Vagina (tissue), 2 donors: ENCODE measurements at regions not wholly inside any gene's neighbourhood (a gene's known extent, or its start where the extent isn't known, plus 50 kb on each side); places are given as distances from the start of the nearest gene placed in this dataset.

Experiments used
- DNase-seq, 2 donors: peaks; one replicate each; pipeline ENCODE4 v3.0.0-alpha.2; 2017; ENCODE audit errors: extremely low spot score in 2 of 2
- H3K27ac ChIP-seq: fragments of 200-600 bp; sonication (generic); one replicate; pipeline ENCODE4 v1.5.1; 2019
- H3K27me3 ChIP-seq: fragments of 200-600 bp; sonication (generic); one replicate; pipeline ENCODE4 v1.5.1; 2019
- H3K36me3 ChIP-seq, 2 donors: fragments of 200-600 bp; sonication (generic); one replicate each; pipeline ENCODE4 v1.5.1; 2017 to 2019
- H3K4me1 ChIP-seq: fragments of 200-600 bp; sonication (generic); one replicate; pipeline ENCODE4 v1.5.1; 2019
- H3K4me3 ChIP-seq, 2 donors: fragments of 200-600 bp; sonication (generic); 1 replicate in 1 of 2; 2 replicates in 1 of 2; pipeline ENCODE4 v1.5.1; 2016 to 2019
- H3K9me3 ChIP-seq: fragments of 200-600 bp; sonication (generic); one replicate; pipeline ENCODE4 v1.5.1; 2019
- POLR2A ChIP-seq, 2 donors: fragments of 450-650 bp; IDR thresholded peaks; one replicate each; pipeline ENCODE4 v1.6.1; 2017; ENCODE audit warnings: antibody characterized with exemption in 2 of 2, mild to moderate bottlenecking in 2 of 2, moderate library complexity in 2 of 2
- POLR2AphosphoS5 ChIP-seq, 2 donors: sonication (generic); formaldehyde crosslinking; IDR thresholded peaks; one replicate each; pipeline ENCODE4 v1.9.0; 2017; ENCODE audit warnings: antibody characterized with exemption in 2 of 2, mild to moderate bottlenecking in 2 of 2, low read depth in 1 of 2; ENCODE audit not compliant: insufficient read depth in 1 of 2
- intact Hi-C: fragments of 100-400 bp; cut with DNase I; formaldehyde crosslinking; loops from one replicate; pipeline ENCODE4 v1.15.1; 2023
- TF ChIP-seq, protein P1 (sequence below), 3 experiments: fragments of 450-650 bp in 2 of 3; fragments of 200-600 bp in 1 of 3; sonication (generic) in 1 of 3; IDR thresholded peaks; one replicate each; pipeline ENCODE4 v1.5.1; 2017 to 2019; ENCODE audit warnings: antibody characterized with exemption in 3 of 3, mild to moderate bottlenecking in 2 of 3, moderate library complexity in 2 of 3

DNA sequence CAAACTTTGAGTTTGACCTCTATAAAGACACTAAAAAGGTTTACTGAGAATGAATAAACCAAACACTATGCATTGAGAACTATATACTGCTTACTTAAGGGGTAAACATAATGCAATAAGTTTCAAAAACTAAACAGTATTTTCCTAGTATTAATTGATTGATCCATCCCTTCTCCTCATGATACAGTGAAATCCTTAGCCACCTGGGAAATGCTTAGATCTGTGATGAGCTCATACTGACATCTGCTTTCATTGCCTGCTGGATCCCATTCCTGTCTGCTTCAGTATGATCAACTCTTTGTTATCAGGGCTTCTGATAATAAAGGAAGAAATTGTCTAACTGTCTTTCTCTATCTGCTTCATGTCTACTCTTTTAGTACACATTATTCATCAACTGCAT, 74.9 kb upstream of the UBE2E3 start:
- intact Hi-C loops, result no loop called here
- TF ChIP-seq POLR2AphosphoS5 (IDR thresholded peaks at IDR 0.05; ENCODE audit: insufficient read depth in 1 of 2, low read depth in 1 of 2), result no peak
- TF ChIP-seq, protein P1, sequence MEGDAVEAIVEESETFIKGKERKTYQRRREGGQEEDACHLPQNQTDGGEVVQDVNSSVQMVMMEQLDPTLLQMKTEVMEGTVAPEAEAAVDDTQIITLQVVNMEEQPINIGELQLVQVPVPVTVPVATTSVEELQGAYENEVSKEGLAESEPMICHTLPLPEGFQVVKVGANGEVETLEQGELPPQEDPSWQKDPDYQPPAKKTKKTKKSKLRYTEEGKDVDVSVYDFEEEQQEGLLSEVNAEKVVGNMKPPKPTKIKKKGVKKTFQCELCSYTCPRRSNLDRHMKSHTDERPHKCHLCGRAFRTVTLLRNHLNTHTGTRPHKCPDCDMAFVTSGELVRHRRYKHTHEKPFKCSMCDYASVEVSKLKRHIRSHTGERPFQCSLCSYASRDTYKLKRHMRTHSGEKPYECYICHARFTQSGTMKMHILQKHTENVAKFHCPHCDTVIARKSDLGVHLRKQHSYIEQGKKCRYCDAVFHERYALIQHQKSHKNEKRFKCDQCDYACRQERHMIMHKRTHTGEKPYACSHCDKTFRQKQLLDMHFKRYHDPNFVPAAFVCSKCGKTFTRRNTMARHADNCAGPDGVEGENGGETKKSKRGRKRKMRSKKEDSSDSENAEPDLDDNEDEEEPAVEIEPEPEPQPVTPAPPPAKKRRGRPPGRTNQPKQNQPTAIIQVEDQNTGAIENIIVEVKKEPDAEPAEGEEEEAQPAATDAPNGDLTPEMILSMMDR (IDR thresholded peaks at IDR 0.05), result no peak
- TF ChIP-seq POLR2A (IDR thresholded peaks at IDR 0.05), result no peak
- H3K27me3 ChIP-seq, result no peaks in the 10 kb centered on the region
- no peak overlapping the region for H3K4me3 ChIP-seq
- no peaks in the 10 kb centered on the region for H3K36me3 ChIP-seq
- H3K9me3 ChIP-seq, result no peaks in the 10 kb centered on the region
- DNase-seq, result no peak
- H3K27ac ChIP-seq, result no peak overlapping the region
- H3K4me1 ChIP-seq, result no peaks in the 10 kb centered on the region

DNA sequence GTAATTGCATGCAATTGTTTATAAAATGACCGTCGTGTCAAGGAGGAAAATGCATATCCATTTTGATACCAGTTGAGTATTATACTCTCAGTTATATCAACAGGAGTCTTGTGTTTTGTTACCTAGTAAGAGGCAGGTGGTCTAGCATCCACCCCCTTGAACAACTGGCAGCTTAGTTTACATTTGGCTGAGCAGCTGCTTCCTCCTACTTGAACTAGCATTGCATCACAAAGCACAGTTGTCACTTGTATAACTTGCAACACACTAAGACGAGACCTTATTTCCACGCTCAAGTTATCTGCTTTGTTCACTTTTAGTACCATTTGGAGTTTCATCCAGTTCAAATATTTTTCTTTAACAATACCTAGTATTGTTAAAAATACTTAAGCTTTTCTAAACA, 75.4 kb upstream of the UBE2E3 start:
- Histone ChIP-seq H3K4me1 (no peaks in the 10 kb centered on the region), H3K36me3 (no peaks in the 10 kb centered on the region), H3K9me3 (no peaks in the 10 kb centered on the region), H3K4me3 (no peak overlapping the region), H3K27me3 (no peaks in the 10 kb centered on the region), H3K27ac (no peak overlapping the region)
- no peak for DNase-seq
- intact Hi-C loops, result no loop called here
- TF ChIP-seq, protein P1 (IDR thresholded peaks at IDR 0.05), result no peak
- TF ChIP-seq POLR2A (IDR thresholded peaks at IDR 0.05) (no peak), POLR2AphosphoS5 (IDR thresholded peaks at IDR 0.05; ENCODE audit: insufficient read depth in 1 of 2, low read depth in 1 of 2) (no peak)

GRCh38 chr2:180901331-180901730, 79.1 kb upstream of the UBE2E3 start:
- TF ChIP-seq POLR2AphosphoS5 (IDR thresholded peaks at IDR 0.05; ENCODE audit: insufficient read depth in 1 of 2, low read depth in 1 of 2) (no peak), POLR2A (IDR thresholded peaks at IDR 0.05) (no peak)
- TF ChIP-seq, protein P1 (IDR thresholded peaks at IDR 0.05), result no peak
- Histone ChIP-seq H3K4me3 (no peak overlapping the region), H3K9me3 (no peaks in the 10 kb centered on the region), H3K4me1 (no peaks in the 10 kb centered on the region), H3K27me3 (no peaks in the 10 kb centered on the region), H3K27ac (no peak overlapping the region), H3K36me3 (no peaks in the 10 kb centered on the region)
- intact Hi-C loops, result no loop called here
- DNase-seq, result no peak

GRCh38 chr2:180893752-180894151, 86.7 kb upstream of the UBE2E3 start:
- H3K9me3 ChIP-seq, result no peaks in the 10 kb centered on the region
- H3K4me3 ChIP-seq, result no peak overlapping the region
- no peaks in the 10 kb centered on the region for H3K4me1 ChIP-seq
- intact Hi-C loops, result no loop called here
- no peaks in the 10 kb centered on the region for H3K27me3 ChIP-seq
- TF ChIP-seq, protein P1 (IDR thresholded peaks at IDR 0.05), result no peak
- TF ChIP-seq POLR2AphosphoS5 (IDR thresholded peaks at IDR 0.05; ENCODE audit: insufficient read depth in 1 of 2, low read depth in 1 of 2) (no peak), POLR2A (IDR thresholded peaks at IDR 0.05) (no peak)
- H3K36me3 ChIP-seq, result no peaks in the 10 kb centered on the region
- no peak for DNase-seq
- no peak overlapping the region for H3K27ac ChIP-seq

GRCh38 chr2:180892091-180892490, 88.3 kb upstream of the UBE2E3 start:
- DNase-seq, result no peak
- Histone ChIP-seq H3K4me1 (no peaks in the 10 kb centered on the region), H3K27ac (no peak overlapping the region), H3K4me3 (no peak overlapping the region), H3K9me3 (no peaks in the 10 kb centered on the region), H3K36me3 (no peaks in the 10 kb centered on the region), H3K27me3 (no peaks in the 10 kb centered on the region)
- TF ChIP-seq POLR2AphosphoS5 (IDR thresholded peaks at IDR 0.05; ENCODE audit: insufficient read depth in 1 of 2, low read depth in 1 of 2), result no peak
- TF ChIP-seq POLR2A (IDR thresholded peaks at IDR 0.05), result no peak
- TF ChIP-seq, protein P1 (IDR thresholded peaks at IDR 0.05), result no peak
- intact Hi-C loops, result no loop called here
